HG03103 (cell line): ENCODE measurements at regions not wholly inside any gene's neighbourhood (a gene's known extent, or its start where the extent isn't known, plus 50 kb on each side); places are given as distances from the start of the nearest gene placed in this dataset.
"Not testable (repeated sequence)": the region's sequence is repeated elsewhere in the genome, so short reads cannot be mapped to it uniquely, and the experiment has no call there.

Experiments used
- ATAC-seq: cut with Tn5 transposase; IDR thresholded peaks from one replicate; pipeline ENCODE4 v1.9.1; 2021; ENCODE audit warnings: low read depth; ENCODE audit not compliant: unreplicated experiment

DNA sequence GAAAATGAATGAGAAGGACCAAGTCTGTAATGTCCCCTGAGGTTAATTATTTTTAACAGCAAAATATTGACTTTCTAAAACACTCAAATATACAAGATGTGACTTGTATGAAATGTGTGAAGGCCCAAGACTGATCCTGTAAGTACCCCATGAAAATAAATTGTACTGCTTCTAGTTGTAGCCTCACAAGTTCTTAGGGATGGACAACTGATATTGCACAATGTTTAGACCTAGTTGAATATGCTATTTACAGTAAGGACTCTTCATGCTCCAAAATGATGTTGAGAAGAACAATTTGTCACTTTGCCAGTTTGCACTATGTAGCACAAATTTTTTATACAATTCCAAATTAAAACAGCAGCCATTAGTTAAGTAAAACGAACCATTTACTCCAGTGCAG is 139.7 kb upstream of the GDNF start:
- ATAC-seq, result no peak

- ATAC-seq, result no peak
Observed at GRCh38 chr5:37975531-37975930, 135.7 kb upstream of the GDNF start.

DNA sequence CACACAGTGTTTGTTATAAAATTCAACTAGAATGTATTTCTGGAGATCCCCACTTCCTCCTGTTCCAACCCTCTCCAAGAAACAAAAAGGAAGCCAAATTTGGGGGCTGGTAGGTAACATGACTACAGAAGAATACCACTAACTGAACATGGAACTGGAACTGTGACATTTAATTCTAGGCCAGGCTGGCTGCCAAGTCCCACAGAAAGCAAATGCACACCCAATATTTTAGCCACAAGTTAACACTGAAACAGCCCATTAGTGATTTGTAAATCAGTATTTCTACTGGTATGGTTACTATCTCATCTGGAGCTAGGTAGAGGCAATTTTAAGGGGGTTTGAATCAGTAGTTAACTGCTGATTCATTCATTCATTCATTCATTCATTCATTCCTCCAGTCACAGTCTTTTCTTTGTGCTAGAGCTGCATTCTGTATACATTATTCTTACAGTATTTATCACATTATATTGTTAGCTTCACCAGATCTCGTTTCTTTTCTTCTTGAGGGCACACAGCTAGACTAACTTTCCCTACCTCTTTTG is 131.7 kb upstream of the GDNF start:
- ATAC-seq, result no peak

DNA sequence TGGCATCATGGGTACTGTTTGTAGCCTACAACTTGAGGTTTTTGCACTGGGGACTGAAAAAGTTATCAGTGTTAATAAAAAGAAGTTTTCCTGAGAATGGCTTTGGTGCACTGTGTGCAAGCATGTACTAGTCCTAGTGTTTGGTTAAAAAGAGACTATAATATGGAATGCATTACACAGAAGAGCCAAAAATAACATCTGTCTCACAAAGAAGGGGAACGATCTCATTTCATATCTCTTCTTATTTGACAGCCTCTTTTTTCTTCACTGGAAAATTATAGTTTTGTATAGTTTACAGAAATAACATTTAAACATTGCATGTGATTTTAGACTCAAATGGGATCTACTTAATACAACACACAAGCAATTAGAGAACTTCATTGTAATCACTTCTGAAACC is 127.0 kb upstream of the GDNF start:
- ATAC-seq, result no peak

DNA sequence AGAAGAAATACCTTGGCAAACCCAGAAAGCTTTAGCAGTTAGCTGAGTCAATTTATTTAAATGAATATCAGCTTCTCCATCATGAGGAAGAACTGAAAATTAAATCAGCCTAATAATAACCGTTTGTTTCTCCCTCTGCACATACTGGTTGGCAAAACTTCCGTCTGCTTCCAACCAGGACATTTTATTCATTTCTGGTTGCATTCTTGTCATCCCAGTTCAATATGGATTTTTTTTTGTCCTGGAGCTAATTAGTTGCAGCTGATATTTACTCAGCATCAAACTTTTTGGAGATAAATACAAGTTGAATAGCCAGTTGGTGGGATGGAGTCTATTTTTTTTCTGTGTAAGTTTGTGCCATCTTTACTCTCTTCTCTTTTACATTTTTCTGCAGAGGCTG is 126.5 kb upstream of the GDNF start:
- ATAC-seq, result no peak

- ATAC-seq, result no peak
Observed at GRCh38 chr5:37962389-37962788, 122.5 kb upstream of the GDNF start.

- no peak for ATAC-seq
Observed at GRCh38 chr5:37957218-37957617, 117.4 kb upstream of the GDNF start.

DNA sequence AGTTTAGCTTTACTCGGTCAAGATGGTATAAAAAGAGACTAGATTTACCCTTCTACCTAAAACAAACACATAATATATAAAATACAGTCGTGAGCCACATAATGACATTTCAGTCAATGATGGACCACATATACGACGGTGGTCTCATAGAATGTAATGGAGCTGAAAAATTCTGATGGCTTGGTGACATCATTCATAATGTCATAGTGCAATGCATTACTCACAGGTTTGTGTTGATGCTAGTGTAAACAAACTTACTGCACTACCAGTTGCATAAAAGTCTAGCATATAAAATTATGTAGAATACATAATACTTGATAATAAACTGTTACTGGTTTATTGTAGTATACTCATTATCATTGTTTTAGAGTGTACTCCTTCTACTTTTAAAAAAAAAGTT is 115.9 kb upstream of the GDNF start:
- no peak for ATAC-seq

DNA sequence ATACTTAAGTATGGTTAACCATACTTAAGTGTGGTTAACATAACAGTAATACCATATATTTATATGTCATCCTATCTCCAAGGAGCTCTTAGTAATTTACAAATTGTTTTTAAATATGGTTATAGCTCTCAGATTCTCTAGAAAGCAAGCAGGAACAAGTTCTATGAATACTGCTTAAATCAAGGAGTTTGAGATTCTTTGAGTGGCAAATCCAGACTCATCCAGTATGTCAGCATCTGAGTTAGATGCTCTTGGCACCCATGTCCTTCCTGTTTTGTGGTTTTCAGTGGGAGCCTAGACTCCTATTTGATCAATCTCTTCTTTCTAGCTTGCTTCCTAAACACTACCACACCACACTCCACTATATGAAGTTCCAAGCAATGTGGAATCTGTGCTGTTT is 114.7 kb upstream of the GDNF start:
- ATAC-seq, result no peak

DNA sequence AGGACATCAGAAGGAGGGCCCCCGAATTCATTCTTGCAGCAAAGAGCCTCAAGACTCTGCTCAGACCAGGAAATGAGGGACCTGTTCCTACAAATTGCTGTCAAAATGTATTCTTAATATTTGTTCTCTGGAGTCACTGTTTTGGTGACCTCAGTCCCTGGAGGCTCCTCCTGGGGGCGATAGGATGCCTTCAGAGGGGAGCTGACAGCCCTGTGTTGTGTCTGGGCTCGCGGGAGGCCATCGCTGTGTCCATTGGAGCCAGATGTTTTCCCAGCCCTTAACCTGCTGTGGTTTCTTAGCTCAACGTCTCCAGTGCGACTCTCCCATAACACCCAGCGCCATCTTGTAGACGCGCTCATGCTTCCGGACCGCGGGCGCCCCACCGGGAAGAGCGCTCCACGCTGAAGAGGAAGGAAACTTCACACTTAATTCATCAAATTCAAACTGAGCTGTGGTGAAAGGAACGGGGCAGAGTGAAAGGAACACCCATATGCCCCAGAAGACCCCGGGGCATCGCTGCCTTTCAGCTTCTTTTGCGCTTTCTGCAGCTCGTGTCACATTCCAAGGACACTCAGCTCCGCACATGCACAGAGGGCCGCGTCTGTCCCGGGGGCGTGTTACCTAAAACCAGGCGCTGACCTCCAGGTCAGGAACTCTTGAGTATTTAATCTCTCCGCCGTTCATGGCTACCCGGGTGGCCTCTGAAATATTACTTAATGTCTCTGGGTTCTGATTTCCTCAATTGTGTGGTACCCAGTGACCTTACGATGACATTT is 112.3 kb upstream of the GDNF start:
- no peak for ATAC-seq

DNA sequence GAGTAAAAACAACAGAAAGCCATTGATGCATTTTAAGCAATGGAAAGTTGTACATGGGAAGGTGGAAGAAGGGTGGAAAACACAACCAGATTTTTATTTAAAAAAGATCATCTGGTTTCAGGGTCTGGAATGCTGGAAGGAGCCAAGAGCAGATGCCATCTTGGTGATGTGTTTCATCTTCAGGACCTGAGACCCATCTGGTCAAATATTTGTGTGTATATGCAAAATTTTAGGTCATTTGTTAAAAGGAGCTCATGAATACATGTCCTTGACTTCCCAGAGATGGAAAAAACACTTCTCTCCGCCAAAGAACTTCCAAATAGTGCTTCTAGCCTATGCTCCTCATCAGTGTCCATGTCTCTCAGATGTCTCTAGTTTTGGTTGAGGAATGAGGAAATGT is 110.6 kb upstream of the GDNF start:
- no peak for ATAC-seq

DNA sequence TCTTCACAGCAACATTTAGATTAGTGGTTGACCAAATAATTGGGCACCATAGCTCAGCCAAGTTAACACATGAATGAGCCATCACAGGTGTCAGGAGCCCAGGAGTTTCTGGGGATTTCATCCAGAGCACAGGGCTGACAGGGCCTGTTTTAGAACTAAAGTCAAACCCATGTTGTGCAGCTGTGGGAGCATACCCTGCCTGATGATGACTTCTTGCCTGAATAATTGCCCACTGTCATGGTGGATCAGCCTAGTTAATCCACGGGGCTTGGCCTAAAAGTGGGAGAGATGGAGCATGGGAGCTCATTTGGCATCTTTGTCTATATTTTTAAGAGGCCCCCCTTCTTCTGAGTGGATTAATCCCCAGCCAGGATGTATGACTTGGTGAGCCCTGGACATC is 105.6 kb upstream of the GDNF start:
- ATAC-seq, result no peak

- not testable (repeated sequence) for ATAC-seq
Observed at GRCh38 chr5:37943136-37943535, 103.3 kb upstream of the GDNF start.

DNA sequence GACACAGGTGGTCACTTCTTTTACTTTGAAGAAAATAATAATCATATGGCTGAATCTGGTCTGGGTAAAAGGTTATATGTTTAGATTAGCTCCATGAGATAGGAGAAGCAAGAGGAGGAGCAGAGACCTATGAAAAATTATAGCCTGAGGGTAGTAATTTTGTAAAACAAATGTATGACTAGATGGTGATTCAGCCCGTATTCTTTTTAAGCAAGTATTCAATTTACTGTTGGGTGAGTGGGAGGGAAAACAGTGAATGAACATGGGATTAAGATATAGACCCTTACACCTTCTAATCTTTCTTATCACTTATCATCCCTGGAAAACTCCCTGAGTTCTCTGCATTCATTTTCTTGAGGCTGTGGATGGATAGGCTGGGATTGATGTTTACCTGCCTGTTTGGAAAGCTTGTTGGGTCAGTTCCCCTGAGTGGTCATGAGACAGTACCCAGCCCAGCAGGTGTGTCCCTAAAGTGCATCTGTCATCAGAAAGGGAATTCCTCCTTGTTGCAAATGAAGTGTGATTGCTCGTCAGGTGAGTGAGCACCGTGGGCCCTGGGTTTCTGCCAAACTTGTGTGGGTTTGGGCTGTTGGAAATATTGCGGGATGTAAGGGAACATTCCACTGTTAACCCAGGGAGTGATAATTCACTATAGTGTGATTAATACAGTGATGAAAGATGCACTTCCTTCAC is 101.2 kb upstream of the GDNF start:
- no peak for ATAC-seq

- no peak for ATAC-seq
Observed at GRCh38 chr5:37938861-37939260, 99.0 kb upstream of the GDNF start.

DNA sequence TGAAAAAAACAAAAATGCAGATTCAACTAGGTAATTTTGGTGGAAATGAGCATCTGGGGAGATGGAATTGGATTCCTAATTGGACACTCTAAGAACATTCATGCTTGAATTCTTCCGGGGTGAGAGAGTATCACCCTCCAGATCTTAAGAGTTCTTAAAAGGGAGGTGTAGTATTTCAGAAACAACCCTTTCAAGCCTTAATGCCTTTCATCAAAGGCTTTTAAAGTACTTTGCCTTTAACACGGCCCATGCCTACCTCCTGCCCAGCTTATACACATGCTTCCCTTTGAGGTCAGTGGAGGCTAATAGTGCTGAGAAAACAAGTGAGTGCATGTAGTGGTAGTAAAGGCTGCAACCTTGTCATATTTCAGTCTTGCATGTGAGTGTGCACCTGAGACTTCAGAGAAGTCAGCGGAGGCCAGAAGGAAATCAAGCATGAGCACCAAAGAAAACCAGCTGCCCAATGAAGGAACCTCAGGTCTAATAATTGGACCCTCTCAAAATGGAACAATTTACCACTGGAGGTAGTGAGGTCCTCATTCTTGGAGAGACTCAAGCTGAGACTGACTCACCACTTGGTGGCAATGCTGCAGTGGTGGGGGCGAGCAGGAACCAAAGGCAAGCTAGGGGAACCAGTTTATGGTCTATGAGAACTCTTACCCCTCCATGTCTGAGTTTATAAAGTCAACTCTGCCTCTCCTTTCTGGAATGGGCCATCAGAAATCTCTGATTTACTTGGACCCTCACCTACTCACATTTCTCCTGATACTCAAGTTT is 98.4 kb upstream of the GDNF start:
- ATAC-seq, result no peak

GRCh38 chr5:37936091-37936490 is 96.2 kb upstream of the GDNF start:
- ATAC-seq, result no peak

DNA sequence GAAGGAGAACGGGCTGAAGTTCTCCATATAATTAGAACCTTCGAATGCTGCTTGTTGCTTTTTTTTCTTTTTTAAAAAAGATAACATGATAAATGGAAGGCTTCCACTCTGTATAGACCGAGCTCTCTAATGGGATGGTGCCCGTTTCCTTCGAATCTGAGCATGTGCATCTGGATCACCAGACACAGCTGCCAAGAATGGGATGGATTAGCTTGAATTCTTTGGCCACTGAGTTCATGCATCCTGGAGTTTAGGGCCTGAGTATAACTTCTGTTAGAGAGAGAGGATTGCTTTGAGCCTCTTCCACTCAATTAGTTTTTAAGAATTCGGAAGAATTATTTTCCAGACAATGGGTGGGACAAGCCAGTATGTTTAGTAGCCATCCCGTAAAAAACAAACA is 93.7 kb upstream of the GDNF start:
- ATAC-seq, result no peak

DNA sequence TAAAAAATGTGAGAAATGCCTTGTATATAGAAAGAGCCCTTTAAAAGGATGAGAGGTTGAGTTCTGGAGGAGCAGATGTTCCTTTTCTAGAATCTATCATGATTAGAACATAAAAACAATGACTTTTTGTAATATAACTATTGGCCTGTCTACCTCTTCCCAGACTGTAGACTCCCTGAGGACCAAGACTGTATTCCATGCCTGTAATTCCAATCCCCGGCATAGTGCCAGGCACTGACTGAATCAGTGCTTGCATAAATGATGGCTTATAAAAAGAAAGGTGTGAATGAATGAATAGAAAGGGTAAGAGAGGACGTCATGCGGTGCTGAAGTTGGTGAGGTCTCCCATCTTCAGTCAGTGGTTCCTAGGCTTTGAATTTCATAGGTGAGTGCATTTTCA is 92.6 kb upstream of the GDNF start:
- ATAC-seq, result no peak

GRCh38 chr5:37931541-37931940 is 91.7 kb upstream of the GDNF start:
- no peak for ATAC-seq

GRCh38 chr5:37930350-37930749 is 90.5 kb upstream of the GDNF start:
- no peak for ATAC-seq
